Stimulated activated CD4-positive, alpha-beta T cell treated with anti-CD3 and anti-CD28 coated beads, Interleukin-15, amount 100 ng/mL, for 48 hours (primary cell): ENCODE measurements at regions not wholly inside any gene's neighbourhood (a gene's known extent, or its start where the extent isn't known, plus 50 kb on each side); places are given as distances from the start of the nearest gene placed in this dataset.

Source experiments
- DNase-seq, 2 donors: peaks; one replicate each; pipeline ENCODE4 v3.0.0-alpha.2; 2020; ENCODE audit warnings: low read depth in 2 of 2

GRCh38 chr4:19905024-19905423 lies 346.7 kb upstream of the SLIT2 start:
- DNase-seq, result no peak

GRCh38 chr4:19888587-19888986 lies 363.1 kb upstream of the SLIT2 start:
- DNase-seq, result no peak

GRCh38 chr4:19883841-19884240 lies 367.9 kb upstream of the SLIT2 start:
- no peak for DNase-seq

GRCh38 chr4:19880206-19880605 lies 371.5 kb upstream of the SLIT2 start:
- DNase-seq, result no peak

DNA sequence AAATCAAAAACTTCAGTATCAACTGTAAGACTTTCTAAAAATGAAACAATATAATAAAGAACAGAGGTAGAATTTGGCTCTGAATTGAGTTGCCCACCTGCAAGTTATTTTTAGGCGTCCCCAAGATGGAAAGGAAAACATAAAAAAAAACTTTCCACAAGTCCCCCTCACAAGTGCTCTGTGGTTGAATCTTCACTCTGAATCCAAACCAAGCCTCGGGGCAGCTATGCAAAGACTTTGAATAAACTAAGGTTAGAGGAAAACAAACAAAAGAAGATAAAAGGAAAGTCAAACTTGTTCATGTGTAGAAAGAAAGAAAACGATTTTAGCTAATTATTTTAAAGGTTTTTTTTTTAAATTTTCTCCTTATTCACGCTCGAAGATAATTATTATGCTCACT lies 372.4 kb upstream of the SLIT2 start:
- no peak for DNase-seq

GRCh38 chr4:19857991-19858390 lies 393.7 kb upstream of the SLIT2 start:
- no peak for DNase-seq

DNA sequence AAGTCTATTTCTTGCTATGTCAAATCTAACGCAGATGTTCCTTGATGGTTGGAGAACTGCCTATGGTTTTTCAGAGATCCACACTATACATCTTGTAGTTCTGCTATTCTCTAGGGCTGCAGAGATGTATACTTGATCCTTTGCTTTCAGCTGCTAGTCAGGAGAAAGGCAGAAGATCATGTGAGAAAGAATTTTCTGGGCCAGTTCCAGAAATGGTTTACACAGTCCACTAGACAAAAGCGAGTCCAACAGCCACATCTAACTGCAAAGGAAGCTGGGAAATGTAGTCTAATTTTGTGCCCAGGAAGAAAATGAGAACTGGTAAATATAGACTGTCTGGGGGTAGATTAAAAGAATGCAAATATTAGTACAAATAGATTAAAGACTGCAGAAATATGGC lies 394.3 kb upstream of the SLIT2 start:
- no peak for DNase-seq

DNA sequence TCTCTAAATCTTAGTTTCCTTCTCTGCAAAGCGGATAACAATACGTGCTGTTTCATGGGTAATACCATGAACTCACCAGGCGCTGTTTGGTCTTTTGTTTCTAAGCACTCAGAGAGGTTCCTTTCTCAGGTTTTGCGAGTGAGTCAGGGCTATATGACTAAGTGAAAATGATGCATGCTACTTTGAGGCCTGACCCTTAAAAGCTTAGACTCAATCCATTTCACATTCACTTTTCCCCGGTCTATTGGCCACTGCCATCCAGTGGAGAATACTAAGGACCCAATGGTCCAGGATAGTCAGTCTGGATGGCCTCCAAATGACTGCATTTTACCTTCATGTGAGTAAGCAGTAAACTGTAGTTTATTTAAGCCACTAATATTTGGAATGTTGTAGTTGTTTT lies 400.8 kb upstream of the SLIT2 start:
- no peak for DNase-seq

- no peak for DNase-seq
Observed at GRCh38 chr4:19844446-19844845, 407.3 kb upstream of the SLIT2 start.

GRCh38 chr4:19842471-19842870 lies 409.2 kb upstream of the SLIT2 start:
- no peak for DNase-seq

DNA sequence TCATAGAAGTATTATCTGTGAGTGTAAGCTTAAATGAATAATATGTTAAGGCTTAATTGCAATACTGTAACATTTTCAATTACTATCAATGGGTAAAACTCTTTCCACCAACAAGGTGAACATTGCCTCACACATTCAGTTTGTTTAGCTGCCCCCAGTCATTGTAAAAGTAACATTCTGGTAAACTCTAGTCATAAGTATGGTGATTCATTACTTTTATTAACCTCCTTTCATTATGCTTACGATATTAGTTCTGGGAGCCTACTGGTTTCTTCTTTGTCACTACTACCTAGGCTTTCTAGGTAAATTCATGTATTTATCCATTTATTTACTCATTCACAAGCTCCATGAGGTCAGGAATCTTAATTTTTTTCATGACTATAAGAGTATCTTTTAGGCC lies 412.8 kb upstream of the SLIT2 start:
- DNase-seq, result no peak

- DNase-seq, result no peak
Observed at GRCh38 chr4:19835429-19835828, 416.3 kb upstream of the SLIT2 start.

GRCh38 chr4:19832411-19832810 lies 419.3 kb upstream of the SLIT2 start:
- no peak for DNase-seq

GRCh38 chr4:19831644-19832285 lies 419.9 kb upstream of the SLIT2 start:
- DNase-seq, result no peak

DNA sequence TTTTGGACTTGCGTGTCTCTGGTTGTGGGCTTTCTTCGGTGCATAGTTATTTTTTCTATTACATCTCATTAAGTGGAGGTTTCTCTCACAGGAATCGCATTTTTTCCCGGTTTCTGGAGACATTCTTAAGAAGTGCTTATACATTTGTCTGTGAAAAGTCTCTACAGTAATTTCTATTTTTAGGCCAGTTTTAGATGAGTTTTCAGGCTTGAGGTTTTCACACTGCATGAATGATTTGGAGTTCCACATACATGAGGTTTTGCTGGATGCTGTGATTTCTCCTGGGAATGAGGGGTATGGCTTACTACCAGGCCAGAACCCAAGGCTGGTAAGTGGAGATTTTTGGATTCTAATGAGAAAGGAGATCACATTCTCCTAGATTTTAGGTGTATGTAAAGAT lies 422.6 kb upstream of the SLIT2 start:
- no peak for DNase-seq

DNA sequence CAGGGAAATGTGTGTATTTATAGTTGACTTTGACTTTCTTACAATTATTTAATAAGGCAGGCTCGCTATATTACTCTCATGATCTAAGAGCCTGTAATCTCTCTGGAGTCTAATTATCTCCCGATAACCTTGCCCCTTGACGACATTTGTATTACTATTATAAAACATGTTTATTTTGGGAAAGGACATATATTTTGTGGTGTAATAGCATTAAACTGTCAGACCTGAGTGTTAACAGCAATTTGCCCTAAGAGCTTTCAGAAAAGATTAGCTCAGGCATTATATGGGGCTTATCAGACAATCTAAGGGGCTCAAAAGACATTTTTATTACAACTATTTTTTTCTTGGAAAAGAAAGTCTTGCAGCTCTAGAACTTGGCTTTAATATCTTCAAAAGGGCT lies 427.9 kb upstream of the SLIT2 start:
- no peak for DNase-seq

GRCh38 chr4:19819737-19820136 lies 432.0 kb upstream of the SLIT2 start:
- no peak for DNase-seq

DNA sequence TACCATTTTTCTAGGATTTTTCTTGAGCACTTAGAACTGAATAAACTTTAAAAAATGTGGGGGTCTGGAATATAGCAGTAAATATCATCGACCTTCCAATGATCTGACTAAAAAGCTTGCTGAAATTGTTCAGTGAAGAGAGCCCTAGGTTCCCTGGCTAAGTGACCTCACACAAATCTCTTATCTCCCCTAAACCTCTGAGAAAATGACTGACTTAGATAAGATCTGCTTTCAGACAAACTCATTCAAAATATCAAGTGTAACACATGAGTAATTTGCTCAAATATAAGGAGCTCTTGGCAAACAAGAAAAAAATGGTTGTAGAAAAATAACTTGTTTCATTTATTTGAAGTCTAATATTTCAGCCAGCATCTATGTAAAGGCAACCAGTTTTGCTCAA lies 441.7 kb upstream of the SLIT2 start:
- DNase-seq, result no peak

DNA sequence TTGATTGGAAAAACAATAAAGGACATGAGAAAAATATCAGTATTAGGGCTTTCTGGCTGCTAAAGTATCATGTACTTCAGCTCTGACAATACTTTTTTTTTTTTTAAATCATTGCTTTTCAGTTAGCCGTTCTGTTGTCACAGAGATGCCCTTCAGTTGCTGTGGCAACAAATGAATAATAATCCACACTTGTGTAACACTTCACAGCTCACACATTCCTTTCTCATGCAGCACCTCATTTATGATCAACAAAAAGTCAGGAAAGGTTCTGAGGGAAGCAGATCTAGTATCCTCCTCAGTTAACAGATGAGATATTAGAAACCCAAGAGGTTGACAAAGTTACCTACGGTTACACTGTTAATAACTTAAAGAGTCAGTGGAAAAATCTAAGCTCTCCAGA lies 444.2 kb upstream of the SLIT2 start:
- no peak for DNase-seq

DNA sequence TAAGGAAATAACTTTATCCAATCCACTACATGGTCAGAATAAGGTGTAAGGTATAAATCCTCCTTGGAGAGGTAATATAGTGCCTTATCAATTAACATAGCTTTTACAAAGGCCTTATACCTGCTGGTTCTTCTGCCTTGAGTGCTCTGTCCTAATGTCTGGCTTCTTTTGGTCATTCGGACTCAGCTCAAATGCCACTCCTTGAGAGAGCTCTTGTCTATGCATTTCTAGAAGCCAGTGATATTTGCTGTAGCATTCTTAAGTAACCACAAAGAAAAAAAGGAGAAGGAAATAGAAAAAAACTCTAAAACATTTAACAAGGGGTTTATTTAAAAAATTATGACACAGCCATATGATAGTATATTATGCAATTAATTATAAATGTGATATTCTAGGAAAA lies 444.8 kb upstream of the SLIT2 start:
- no peak for DNase-seq

DNA sequence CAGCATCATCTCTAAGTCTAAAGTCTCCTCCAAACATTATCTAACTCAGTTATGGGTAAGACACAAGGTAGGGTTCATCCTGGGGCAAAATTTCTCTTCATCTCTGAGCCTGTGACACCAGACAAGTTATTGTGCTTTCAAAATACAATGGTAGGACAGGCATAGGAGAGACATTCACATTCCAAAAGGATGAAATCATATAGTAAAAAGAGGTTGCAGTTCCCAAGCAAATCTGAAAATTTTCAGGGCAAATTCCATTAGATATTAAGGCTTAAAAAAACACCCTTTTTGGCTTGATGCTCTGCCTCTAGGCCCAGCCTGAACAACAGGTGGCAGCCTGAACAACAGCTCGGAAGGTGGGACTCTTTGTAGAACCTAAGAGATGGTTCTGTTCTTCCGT lies 448.3 kb upstream of the SLIT2 start:
- DNase-seq, result no peak

DNA sequence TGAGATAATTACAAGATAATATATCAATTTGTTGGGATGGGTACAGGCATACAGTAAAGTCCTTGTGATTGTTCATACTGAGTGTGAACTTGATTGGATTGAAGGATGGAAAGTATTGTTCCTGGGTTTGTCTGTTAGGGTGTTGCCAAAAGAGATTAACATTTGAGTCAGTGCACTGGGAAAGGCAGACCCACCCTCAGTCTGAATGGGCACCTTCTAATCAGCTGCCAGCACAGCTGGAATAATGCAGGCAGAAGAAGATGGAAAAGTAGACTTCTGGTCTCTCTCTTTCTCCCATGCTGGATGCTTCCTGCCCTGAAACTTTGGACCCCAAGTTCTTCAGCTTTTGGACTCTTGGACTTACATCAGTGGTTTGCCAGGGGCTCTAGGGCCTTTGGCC lies 457.9 kb upstream of the SLIT2 start:
- no peak for DNase-seq

GRCh38 chr4:19791422-19792123 lies 460.1 kb upstream of the SLIT2 start:
- DNase-seq, result no peak

DNA sequence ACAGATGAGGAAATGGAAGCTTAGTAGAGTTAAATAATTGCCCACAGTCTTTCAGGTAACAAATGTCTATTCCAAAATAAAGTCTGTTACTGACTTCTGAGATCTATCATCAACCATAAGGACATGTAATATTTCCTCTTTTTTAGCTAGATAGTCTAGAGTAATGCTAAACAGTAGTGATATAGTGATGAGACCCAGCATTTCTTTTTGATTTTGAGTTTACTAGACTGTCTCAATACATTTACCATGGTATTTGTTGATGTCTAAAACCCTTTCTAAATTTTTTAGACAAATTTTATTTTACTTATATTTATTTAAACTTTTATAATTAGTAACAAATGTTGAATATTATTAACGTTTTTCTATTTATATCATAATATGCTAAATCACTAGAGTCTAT lies 465.1 kb upstream of the SLIT2 start:
- no peak for DNase-seq
